H9 (cell line): ENCODE measurements at regions not wholly inside any gene's neighbourhood (a gene's known extent, or its start where the extent isn't known, plus 50 kb on each side); places are given as distances from the start of the nearest gene placed in this dataset.

ENCODE experiments used
- DNase-seq: peaks from one replicate; pipeline ENCODE4 v3.0.0-alpha.2; 2017
- H2AFZ ChIP-seq: one replicate; pipeline ENCODE4 v1.6.1; 2013; ENCODE audit warnings: mild to moderate bottlenecking, low read length, control low read depth, moderate library complexity
- H2AK5ac ChIP-seq: 2 replicates; pipeline ENCODE4 v1.6.1; 2013; ENCODE audit warnings: low read length, control low read depth, mixed read lengths; ENCODE audit not compliant: insufficient read length
- H2BK120ac ChIP-seq: one replicate; pipeline ENCODE4 v1.6.1; 2013; ENCODE audit warnings: low read depth, mild to moderate bottlenecking, low read length, control low read depth, inconsistent platforms; ENCODE audit not compliant: poor library complexity, severe bottlenecking
- H2BK12ac ChIP-seq: 2 replicates; pipeline ENCODE4 v1.6.1; 2013; ENCODE audit warnings: low read length, control low read depth, mixed read lengths, low read depth; ENCODE audit not compliant: insufficient read length
- H2BK15ac ChIP-seq: 2 replicates; pipeline ENCODE4 v1.6.1; 2013; ENCODE audit warnings: low read depth, low read length, control low read depth
- H2BK20ac ChIP-seq: one replicate; pipeline ENCODE4 v1.6.1; 2013; ENCODE audit warnings: low read depth, mild to moderate bottlenecking, low read length, control low read depth, inconsistent platforms; ENCODE audit not compliant: poor library complexity, severe bottlenecking
- H2BK5ac ChIP-seq: 2 replicates; pipeline ENCODE4 v1.6.1; 2013; ENCODE audit warnings: low read length, control low read depth, mixed read lengths; ENCODE audit not compliant: insufficient read length
- H3K14ac ChIP-seq: 2 replicates; pipeline ENCODE4 v1.6.1; 2013; ENCODE audit warnings: low read length, control low read depth; ENCODE audit not compliant: insufficient read depth
- H3K18ac ChIP-seq: 2 replicates; pipeline ENCODE4 v1.6.1; 2013; ENCODE audit warnings: low read depth, mild to moderate bottlenecking, mixed read lengths, low read length, control low read depth; ENCODE audit not compliant: insufficient read length
- H3K23ac ChIP-seq: 2 replicates; pipeline ENCODE4 v1.6.1; 2013; ENCODE audit warnings: low read length, control low read depth, mixed read lengths, low read depth; ENCODE audit not compliant: insufficient read length
- H3K23me2 ChIP-seq: 2 replicates; pipeline ENCODE4 v1.6.1; 2013; ENCODE audit warnings: low read depth, mild to moderate bottlenecking, mixed read lengths, low read length, control low read depth; ENCODE audit not compliant: insufficient read length, poor library complexity, severe bottlenecking
- H3K27ac ChIP-seq: 2 replicates; pipeline ENCODE4 v1.5.1; 2013; ENCODE audit warnings: low read length, control low read depth, mixed read lengths, low read depth; ENCODE audit not compliant: insufficient read length
- H3K27me3 ChIP-seq: 2 replicates; pipeline ENCODE4 v1.6.1; 2013; ENCODE audit warnings: low read length, control low read depth, inconsistent platforms; ENCODE audit not compliant: insufficient read depth
- H3K4ac ChIP-seq: 2 replicates; pipeline ENCODE4 v1.6.1; 2013; ENCODE audit warnings: low read depth, mild to moderate bottlenecking, control low read depth, inconsistent platforms, low read length, moderate library complexity
- H3K4me1 ChIP-seq: 2 replicates; pipeline ENCODE4 v1.6.1; 2013; ENCODE audit warnings: low read length, control low read depth, inconsistent platforms; ENCODE audit not compliant: insufficient read depth
- H3K4me2 ChIP-seq: 2 replicates; pipeline ENCODE4 v1.6.1; 2013; ENCODE audit warnings: low read length, control low read depth, mixed read lengths; ENCODE audit not compliant: insufficient read length, insufficient read depth
- H3K56ac ChIP-seq: 2 replicates; pipeline ENCODE4 v1.6.1; 2013; ENCODE audit warnings: low read depth, mild to moderate bottlenecking, mixed read lengths, low read length, control low read depth; ENCODE audit not compliant: insufficient read length
- H3K79me1 ChIP-seq: 2 replicates; pipeline ENCODE4 v1.6.1; 2013; ENCODE audit warnings: low read depth, mild to moderate bottlenecking, moderate library complexity, low read length, control low read depth, inconsistent platforms; ENCODE audit not compliant: insufficient read depth, poor library complexity, severe bottlenecking
- H3K79me2 ChIP-seq: 2 replicates; pipeline ENCODE4 v1.6.1; 2013; ENCODE audit warnings: low read length, control low read depth, inconsistent platforms; ENCODE audit not compliant: insufficient read depth
- H3K9ac ChIP-seq: 2 replicates; pipeline ENCODE4 v1.6.1; 2013; ENCODE audit warnings: low read length, control low read depth, mixed read lengths; ENCODE audit not compliant: insufficient read length; ENCODE audit errors: extremely low read depth
- H3K9me3 ChIP-seq: one replicate; pipeline ENCODE4 v1.6.1; 2013; ENCODE audit warnings: low read depth, low read length, inconsistent platforms; ENCODE audit not compliant: control insufficient read depth
- H3T11ph ChIP-seq: one replicate; pipeline ENCODE4 v1.6.1; 2013; ENCODE audit warnings: mild to moderate bottlenecking, low read length, control low read depth, inconsistent platforms
- H4K20me1 ChIP-seq: one replicate; pipeline ENCODE4 v1.6.1; 2013; ENCODE audit not compliant: control insufficient read depth, insufficient read length, insufficient read depth
- H4K5ac ChIP-seq: 2 replicates; pipeline ENCODE4 v1.6.1; 2013; ENCODE audit warnings: low read depth, mild to moderate bottlenecking, mixed read lengths, low read length, control low read depth; ENCODE audit not compliant: insufficient read length
- H4K8ac ChIP-seq: replicated peaks from 2 replicates; pipeline ENCODE4 v1.6.1; 2013; ENCODE audit warnings: low read length, control low read depth, mixed read lengths, low read depth; ENCODE audit not compliant: insufficient read length
- H4K91ac ChIP-seq: 2 replicates; pipeline ENCODE4 v1.6.1; 2013; ENCODE audit warnings: low read depth, mild to moderate bottlenecking, moderate library complexity, mixed read lengths, low read length, control low read depth; ENCODE audit not compliant: insufficient read length
- H3K27ac Mint-ChIP-seq, 3 experiments: 2 replicates in 2 of 3; 3 replicates in 1 of 3; pipeline ENCODE4 v1.8.0; 2020 to 2021; ENCODE audit warnings: mixed read lengths in 3 of 3, mild to moderate bottlenecking in 1 of 3, moderate library complexity in 1 of 3
- H3K27me3 Mint-ChIP-seq: 2 replicates; pipeline ENCODE4 v1.8.0; 2021; ENCODE audit warnings: low read depth, mild to moderate bottlenecking, moderate library complexity, mixed read lengths
- H3K36me3 Mint-ChIP-seq, 3 experiments: 2 replicates in 2 of 3; 3 replicates in 1 of 3; pipeline ENCODE4 v1.8.0; 2020 to 2021; ENCODE audit warnings: low read depth in 3 of 3, mixed read lengths in 3 of 3; ENCODE audit not compliant: insufficient read depth in 1 of 3
- H3K4me1 Mint-ChIP-seq, 2 experiments: 2 replicates each; pipeline ENCODE4 v1.8.0; 2020; ENCODE audit warnings: mixed read lengths in 2 of 2
- H3K4me3 Mint-ChIP-seq, 2 experiments: 2 replicates in 1 of 2; 3 replicates in 1 of 2; pipeline ENCODE4 v1.8.0; 2020 to 2021; ENCODE audit warnings: mild to moderate bottlenecking in 2 of 2, mixed read lengths in 2 of 2, moderate library complexity in 1 of 2
- H3K9me3 Mint-ChIP-seq, 2 experiments: 2 replicates in 1 of 2; 3 replicates in 1 of 2; pipeline ENCODE4 v1.8.0; 2020; ENCODE audit warnings: mild to moderate bottlenecking in 2 of 2, mixed read lengths in 2 of 2, moderate library complexity in 1 of 2
- WGBS: extraction: QIAGEN DNeasy Blood & Tissue Kit; methylation state at CpG from one replicate; pipeline ENCODE4 v1.1.7; 2013; ENCODE audit warnings: missing lambda C conversion rate, low lambda C conversion rate, mixed read lengths; ENCODE audit not compliant: insufficient read length; ENCODE audit errors: extremely low coverage; 5-methylcytosine and 5-hydroxymethylcytosine counted together
- TF ChIP-seq, protein P1 (sequence below): fragments of 200-600 bp; sonication (generic); conservative IDR thresholded peaks from 3 replicates; pipeline ENCODE4 v1.8.0; 2021; ENCODE audit warnings: antibody characterized with exemption, mild to moderate bottlenecking

DNA sequence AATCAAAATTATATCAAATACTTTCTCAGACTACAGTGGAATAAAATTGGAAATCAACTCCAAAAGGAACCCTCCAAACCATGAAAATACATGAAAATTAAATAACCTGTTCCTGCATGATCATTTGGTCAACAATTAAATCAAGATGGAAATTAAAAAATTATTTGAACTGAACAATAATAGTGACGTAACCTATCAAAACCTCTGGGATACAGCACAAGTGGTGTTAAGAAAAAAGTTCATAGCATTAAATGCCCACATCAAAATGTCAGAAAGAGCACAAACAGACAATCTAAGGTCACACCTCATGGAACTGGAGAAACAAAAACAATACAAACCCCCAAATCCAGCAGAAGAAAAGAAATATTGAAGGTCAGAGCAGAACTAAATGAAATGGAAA is 1460.7 kb downstream of the OLFM4 start:
- Histone ChIP-seq H3K4me1 (no peaks in the 10 kb centered on the region), H2BK5ac (no peak overlapping the region), H2BK12ac (no peak overlapping the region), H3K56ac (no peak overlapping the region), H3K9ac (no peak overlapping the region), H2AK5ac (no peak overlapping the region), H2AFZ (no peak overlapping the region), H4K20me1 (no peaks in the 10 kb centered on the region), H3K4ac (no peak overlapping the region), H3K27ac (no peak overlapping the region), H2BK15ac (no peak overlapping the region), H3K9me3 (no peaks in the 10 kb centered on the region), H4K5ac (no peak overlapping the region), H3K18ac (no peak overlapping the region), H3K23me2 (no peaks in the 10 kb centered on the region), H3T11ph (no peak overlapping the region), H3K79me2 (no peaks in the 10 kb centered on the region), H3K23ac (no peak overlapping the region), H4K8ac (no peak overlapping the region), H3K79me1 (no peaks in the 10 kb centered on the region), H3K27me3 (no peaks in the 10 kb centered on the region), H3K14ac (no peak overlapping the region), H4K91ac (no peak overlapping the region), H3K4me2 (no peak overlapping the region), H2BK20ac (no peak overlapping the region), H2BK120ac (no peak overlapping the region)
- WGBS = no CpG with 5 or more reads among the region's 1 CpG
- DNase-seq = no peak
- H3K4me3 Mint-ChIP-seq = no peak overlapping the region
- TF ChIP-seq, protein P1, sequence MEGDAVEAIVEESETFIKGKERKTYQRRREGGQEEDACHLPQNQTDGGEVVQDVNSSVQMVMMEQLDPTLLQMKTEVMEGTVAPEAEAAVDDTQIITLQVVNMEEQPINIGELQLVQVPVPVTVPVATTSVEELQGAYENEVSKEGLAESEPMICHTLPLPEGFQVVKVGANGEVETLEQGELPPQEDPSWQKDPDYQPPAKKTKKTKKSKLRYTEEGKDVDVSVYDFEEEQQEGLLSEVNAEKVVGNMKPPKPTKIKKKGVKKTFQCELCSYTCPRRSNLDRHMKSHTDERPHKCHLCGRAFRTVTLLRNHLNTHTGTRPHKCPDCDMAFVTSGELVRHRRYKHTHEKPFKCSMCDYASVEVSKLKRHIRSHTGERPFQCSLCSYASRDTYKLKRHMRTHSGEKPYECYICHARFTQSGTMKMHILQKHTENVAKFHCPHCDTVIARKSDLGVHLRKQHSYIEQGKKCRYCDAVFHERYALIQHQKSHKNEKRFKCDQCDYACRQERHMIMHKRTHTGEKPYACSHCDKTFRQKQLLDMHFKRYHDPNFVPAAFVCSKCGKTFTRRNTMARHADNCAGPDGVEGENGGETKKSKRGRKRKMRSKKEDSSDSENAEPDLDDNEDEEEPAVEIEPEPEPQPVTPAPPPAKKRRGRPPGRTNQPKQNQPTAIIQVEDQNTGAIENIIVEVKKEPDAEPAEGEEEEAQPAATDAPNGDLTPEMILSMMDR = no peak
- H3K27me3 Mint-ChIP-seq = no peaks in the 10 kb centered on the region
- H3K9me3 Mint-ChIP-seq = peaks cover 0 to 4% of the 10 kb centered on the region in 2 experiments; a peak in 2 of 5 replicates
- peaks cover 5 to 8% of the 10 kb centered on the region in 2 experiments; a peak in 2 of 4 replicates for H3K4me1 Mint-ChIP-seq
- H3K27ac Mint-ChIP-seq = no peak overlapping the region
- peaks cover 0 to 24% (median 0%) of the 10 kb centered on the region in 3 experiments; a peak in 3 of 7 replicates for H3K36me3 Mint-ChIP-seq
